Keratinocyte (primary cell): ENCODE measurements at regions not wholly inside any gene's neighbourhood (a gene's known extent, or its start where the extent isn't known, plus 50 kb on each side); places are given as distances from the start of the nearest gene placed in this dataset.

Experiments used
- EZH2 ChIP-seq: IDR thresholded peaks from one replicate; pipeline ENCODE4 v1.6.1; 2012; ENCODE audit warnings: inconsistent platforms, mild to moderate bottlenecking, low read length, moderate library complexity
- TF ChIP-seq, protein P1 (sequence below), 3 experiments: IDR thresholded peaks in 1 of 3; conservative IDR thresholded peaks in 1 of 3; optimal IDR thresholded peaks in 1 of 3; 2 replicates in 2 of 3; 3 replicates in 1 of 3; pipeline versions ENCODE3 to v1.5.1; 2011; ENCODE audit warnings: low read length in 3 of 3, mild to moderate bottlenecking in 3 of 3, moderate library complexity in 2 of 3, control low read depth in 1 of 3, inconsistent platforms in 1 of 3; ENCODE audit not compliant: insufficient read depth in 2 of 3; ENCODE audit errors: extremely low read depth in 1 of 3

DNA sequence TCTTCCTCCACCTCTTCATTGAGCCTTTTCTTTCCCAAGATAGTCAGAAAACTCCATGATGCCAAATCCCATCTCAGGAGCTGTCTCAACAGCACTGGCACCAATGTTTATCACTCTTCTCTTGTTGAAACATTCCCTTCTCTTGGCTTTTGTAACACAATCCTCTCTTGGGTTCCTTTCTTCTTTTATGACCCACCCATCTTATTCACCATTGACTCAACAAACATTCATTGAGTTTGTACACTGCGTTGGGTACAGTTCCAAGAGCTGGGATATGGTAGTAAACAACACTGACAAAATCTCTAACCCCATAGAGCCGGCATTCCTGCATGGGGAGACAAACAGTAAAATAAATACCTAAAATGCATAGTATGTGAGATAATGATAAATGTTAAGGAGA lies 577.5 kb downstream of the INHBA start:
- TF ChIP-seq, protein P1, sequence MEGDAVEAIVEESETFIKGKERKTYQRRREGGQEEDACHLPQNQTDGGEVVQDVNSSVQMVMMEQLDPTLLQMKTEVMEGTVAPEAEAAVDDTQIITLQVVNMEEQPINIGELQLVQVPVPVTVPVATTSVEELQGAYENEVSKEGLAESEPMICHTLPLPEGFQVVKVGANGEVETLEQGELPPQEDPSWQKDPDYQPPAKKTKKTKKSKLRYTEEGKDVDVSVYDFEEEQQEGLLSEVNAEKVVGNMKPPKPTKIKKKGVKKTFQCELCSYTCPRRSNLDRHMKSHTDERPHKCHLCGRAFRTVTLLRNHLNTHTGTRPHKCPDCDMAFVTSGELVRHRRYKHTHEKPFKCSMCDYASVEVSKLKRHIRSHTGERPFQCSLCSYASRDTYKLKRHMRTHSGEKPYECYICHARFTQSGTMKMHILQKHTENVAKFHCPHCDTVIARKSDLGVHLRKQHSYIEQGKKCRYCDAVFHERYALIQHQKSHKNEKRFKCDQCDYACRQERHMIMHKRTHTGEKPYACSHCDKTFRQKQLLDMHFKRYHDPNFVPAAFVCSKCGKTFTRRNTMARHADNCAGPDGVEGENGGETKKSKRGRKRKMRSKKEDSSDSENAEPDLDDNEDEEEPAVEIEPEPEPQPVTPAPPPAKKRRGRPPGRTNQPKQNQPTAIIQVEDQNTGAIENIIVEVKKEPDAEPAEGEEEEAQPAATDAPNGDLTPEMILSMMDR (optimal IDR thresholded peaks at IDR 0.05 in 1 of 3, IDR thresholded peaks at IDR 0.05 in 1 of 3, conservative IDR thresholded peaks at IDR 0.05 in 1 of 3; ENCODE audit: extremely low read depth in 1 of 3, insufficient read depth in 2 of 3, low read length in 3 of 3): no peak
- no peak for TF ChIP-seq EZH2
